Smooth muscle cell (in vitro differentiated cells): ENCODE measurements at regions not wholly inside any gene's neighbourhood (a gene's known extent, or its start where the extent isn't known, plus 50 kb on each side); places are given as distances from the start of the nearest gene placed in this dataset.

Experiments
- DNase-seq: peaks from one replicate; lab custom pipeline; 2025; ENCODE audit not compliant: unreplicated experiment; lab: John Stamatoyannopoulos, UW
- H2AFZ ChIP-seq: fragments of 200-600 bp; sonication (generic); 2 replicates; pipeline ENCODE4 v1.6.0; 2016; ENCODE audit warnings: antibody characterized with exemption, low read depth, mild to moderate bottlenecking
- H3F3A ChIP-seq: fragments of 200-600 bp; sonication (generic); 2 replicates; pipeline ENCODE4 v1.6.0; 2017; ENCODE audit warnings: antibody characterized with exemption, low read depth
- H3K27ac ChIP-seq: fragments of 200-600 bp; sonication (generic); 2 replicates; pipeline ENCODE4 v1.5.1; 2016; ENCODE audit warnings: low read depth, mild to moderate bottlenecking
- H3K27me3 ChIP-seq: fragments of 200-600 bp; sonication (generic); 2 replicates; pipeline ENCODE4 v1.6.1; 2016; ENCODE audit warnings: low read depth, mild to moderate bottlenecking
- H3K36me3 ChIP-seq: fragments of 200-600 bp; sonication (generic); 2 replicates; pipeline ENCODE4 v1.5.1; 2016; ENCODE audit warnings: low read depth
- H3K4me1 ChIP-seq: fragments of 200-600 bp; sonication (generic); 2 replicates; pipeline ENCODE4 v1.5.1; 2016; ENCODE audit warnings: low read depth
- H3K4me2 ChIP-seq: fragments of 200-600 bp; sonication (generic); 2 replicates; pipeline ENCODE4 v1.6.0; 2016; ENCODE audit warnings: mild to moderate bottlenecking
- H3K4me3 ChIP-seq: fragments of 200-600 bp; sonication (generic); 2 replicates; pipeline ENCODE4 v1.5.1; 2016; ENCODE audit warnings: mild to moderate bottlenecking
- H3K79me2 ChIP-seq: fragments of 200-600 bp; sonication (generic); 2 replicates; pipeline ENCODE4 v1.6.0; 2016; ENCODE audit warnings: low read depth, mild to moderate bottlenecking
- H3K9ac ChIP-seq: fragments of 200-600 bp; sonication (generic); 2 replicates; pipeline ENCODE4 v1.6.0; 2016; ENCODE audit warnings: low read depth
- H3K9me3 ChIP-seq: fragments of 200-600 bp; sonication (generic); replicated peaks from 2 replicates; pipeline ENCODE4 v1.5.1; 2016; ENCODE audit warnings: low read depth
- H4K20me1 ChIP-seq: fragments of 200-600 bp; sonication (generic); 2 replicates; pipeline ENCODE4 v1.6.0; 2016; ENCODE audit warnings: low read depth
- CTCF ChIP-seq: fragments of 200-600 bp; sonication (generic); IDR thresholded peaks from 2 replicates; pipeline ENCODE4 v1.5.1; 2017; ENCODE audit warnings: borderline replicate concordance, mild to moderate bottlenecking, antibody characterized with exemption; ENCODE audit not compliant: insufficient read depth, poor library complexity, severe bottlenecking
- WGBS: methylation state at CpG from one replicate; pipeline ENCODE4 v1.1.7; 2016; ENCODE audit warnings: low lambda C conversion rate; 5-methylcytosine and 5-hydroxymethylcytosine counted together

- Histone ChIP-seq H3K9me3 (no peaks in the 10 kb centered on the region), H3K4me3 (no peak overlapping the region), H3K9ac (no peak overlapping the region), H3K27me3 (no peaks in the 10 kb centered on the region), H4K20me1 (no peaks in the 10 kb centered on the region), H3K36me3 (no peaks in the 10 kb centered on the region), H3K27ac (no peak overlapping the region), H3K4me2 (peak overlapping the region; percentile 56), H3F3A (no peaks in the 10 kb centered on the region), H3K4me1 (no peaks in the 10 kb centered on the region), H2AFZ (no peak overlapping the region), H3K79me2 (no peaks in the 10 kb centered on the region)
- WGBS: 36% methylated on average over 4 of the region's 4 CpGs
- no peak for DNase-seq
- TF ChIP-seq CTCF: no peak
These were observed 124.0 kb upstream of the PJA2 start for GRCh38 chr5:109533751-109534272.

- H4K20me1 ChIP-seq: no peaks in the 10 kb centered on the region
- H3K27ac ChIP-seq: no peak overlapping the region
- no peak for TF ChIP-seq CTCF
- H3K9me3 ChIP-seq: no peaks in the 10 kb centered on the region
- no peak overlapping the region for H2AFZ ChIP-seq
- H3K27me3 ChIP-seq: no peaks in the 10 kb centered on the region
- H3K4me2 ChIP-seq: peak overlapping the region; percentile 56
- H3K9ac ChIP-seq: no peak overlapping the region
- H3K4me3 ChIP-seq: no peak overlapping the region
- H3K4me1 ChIP-seq: no peaks in the 10 kb centered on the region
- DNase-seq: no peak
- H3K36me3 ChIP-seq: no peaks in the 10 kb centered on the region
- 52% methylated on average over 2 of the region's 2 CpGs for WGBS
- H3K79me2 ChIP-seq: no peaks in the 10 kb centered on the region
- H3F3A ChIP-seq: no peaks in the 10 kb centered on the region
These were observed 123.1 kb upstream of the PJA2 start for GRCh38 chr5:109532773-109533364.

GRCh38 chr5:109531262-109531661, 121.5 kb upstream of the PJA2 start:
- TF ChIP-seq CTCF: no peak
- Histone ChIP-seq H3K36me3 (no peaks in the 10 kb centered on the region), H3F3A (no peaks in the 10 kb centered on the region), H3K9me3 (no peaks in the 10 kb centered on the region), H3K9ac (no peak overlapping the region), H3K4me3 (no peak overlapping the region), H3K4me2 (no peak overlapping the region), H3K79me2 (no peaks in the 10 kb centered on the region), H3K4me1 (no peaks in the 10 kb centered on the region), H4K20me1 (no peaks in the 10 kb centered on the region), H3K27me3 (no peaks in the 10 kb centered on the region), H2AFZ (no peak overlapping the region), H3K27ac (no peak overlapping the region)
- no peak for DNase-seq
- 95% methylated on average over 1 of the region's 1 CpG for WGBS

- Histone ChIP-seq H4K20me1 (no peaks in the 10 kb centered on the region), H3K4me2 (no peak overlapping the region), H3K9me3 (no peaks in the 10 kb centered on the region), H3F3A (no peaks in the 10 kb centered on the region), H3K4me1 (no peaks in the 10 kb centered on the region), H3K36me3 (no peaks in the 10 kb centered on the region), H2AFZ (no peak overlapping the region), H3K79me2 (no peaks in the 10 kb centered on the region), H3K9ac (no peak overlapping the region), H3K27ac (no peak overlapping the region), H3K4me3 (no peak overlapping the region), H3K27me3 (no peaks in the 10 kb centered on the region)
- no peak for DNase-seq
- no peak for TF ChIP-seq CTCF
- WGBS: 96% methylated on average over 2 of the region's 2 CpGs
These were observed 120.2 kb upstream of the PJA2 start for GRCh38 chr5:109529987-109530386.
